ENCODE measurements at regions not wholly inside any gene's neighbourhood (a gene's known extent, or its start where the extent isn't known, plus 50 kb on each side); places are given as distances from the start of the nearest gene placed in this dataset.

GRCh38 chr14:45709541-45709940 lies 456.5 kb upstream of the MIS18BP1 start:
- TF ChIP-seq CTCF (IDR thresholded peaks at IDR 0.05; ENCODE audit: extremely low read depth in 1 of 2, insufficient read depth in 1 of 2, low read depth in 1 of 2, low read length in 2 of 2): no peak
- TF ChIP-seq POLR2A (IDR thresholded peaks at IDR 0.05; ENCODE audit: low read depth, low read length): no peak
- no peak for TF ChIP-seq POLR2AphosphoS5 (IDR thresholded peaks at IDR 0.05; ENCODE audit: insufficient read depth, low read depth, low read length)
- TF ChIP-seq GATA2 (IDR thresholded peaks at IDR 0.05; ENCODE audit: insufficient read depth, insufficient read length, low read depth, low read length): no peak
- TF ChIP-seq EZH2 (IDR thresholded peaks at IDR 0.05; ENCODE audit: borderline replicate concordance, low read depth, low read length, severe bottlenecking): no peak
- TF ChIP-seq MAX (IDR thresholded peaks at IDR 0.05; ENCODE audit: insufficient read depth, insufficient read length): no peak

All from endothelial cell of umbilical vein (primary cell).